NB4 (cell line): ENCODE measurements at regions not wholly inside any gene's neighbourhood (a gene's known extent, or its start where the extent isn't known, plus 50 kb on each side); places are given as distances from the start of the nearest gene placed in this dataset.

Experiments used
- MAX ChIP-seq: IDR thresholded peaks from 2 replicates; pipeline ENCODE4 v1.6.1; 2011; ENCODE audit warnings: low read depth, low read length
- POLR2A ChIP-seq: IDR thresholded peaks from 2 replicates; pipeline ENCODE4 v1.6.1; 2011; ENCODE audit warnings: mild to moderate bottlenecking; ENCODE audit not compliant: insufficient read length; ENCODE audit errors: extremely low read depth

GRCh38 chr6:6941201-6941600, 166.6 kb upstream of the RREB1 start:
- TF ChIP-seq POLR2A = no peak
- TF ChIP-seq MAX = no peak
